A549 (cell line): ENCODE measurements at regions not wholly inside any gene's neighbourhood (a gene's known extent, or its start where the extent isn't known, plus 50 kb on each side); places are given as distances from the start of the nearest gene placed in this dataset.

Source experiments
- CEBPB ChIP-seq, 2 experiments: fragments of >200 bp in 1 of 2; sonication (Bioruptor Twin) in 1 of 2; formaldehyde crosslinking in 1 of 2; IDR thresholded peaks; 2 replicates each; pipeline ENCODE4 v1.6.1; 2012 to 2016
- CHD4 ChIP-seq: fragments of 200-600 bp; sonication (generic); IDR thresholded peaks from 2 replicates; pipeline ENCODE4 v1.6.1; 2016; ENCODE audit warnings: antibody characterized with exemption, mild to moderate bottlenecking, borderline replicate concordance
- EP300 ChIP-seq, 2 experiments: fragments of >200 bp; sonication (Bioruptor Twin); formaldehyde crosslinking; IDR thresholded peaks; 2 replicates in 1 of 2; 3 replicates in 1 of 2; pipeline ENCODE4 v1.6.1; 2016 to 2017
- GATA3 ChIP-seq: IDR thresholded peaks from 2 replicates; pipeline ENCODE4 v1.6.1; 2012; ENCODE audit warnings: borderline replicate concordance
- NPAS2 ChIP-seq: fragments of 250-450 bp; sonication (Bioruptor Pico); IDR thresholded peaks from 2 replicates; pipeline ENCODE4 v1.8.0; 2022; ENCODE audit warnings: mild to moderate bottlenecking, moderate library complexity, borderline replicate concordance
- POLR2A ChIP-seq: IDR thresholded peaks from 2 replicates; pipeline ENCODE4 v1.6.1; 2012; ENCODE audit warnings: mild to moderate bottlenecking, low read length
- RCOR1 ChIP-seq: fragments of 150-350 bp; IDR thresholded peaks from 2 replicates; pipeline ENCODE4 v1.6.1; 2014; ENCODE audit warnings: antibody characterized with exemption, low read length, low read depth
- ZC3H11A ChIP-seq: fragments of 450-650 bp; IDR thresholded peaks from 2 replicates; pipeline ENCODE4 v1.6.1; 2014; ENCODE audit warnings: antibody characterized with exemption, mild to moderate bottlenecking
- ZSCAN20 ChIP-seq: fragments of 250-450 bp; sonication (Bioruptor Pico); IDR thresholded peaks from 2 replicates; pipeline ENCODE4 v1.8.0; 2022; ENCODE audit warnings: mild to moderate bottlenecking, moderate library complexity
- TF ChIP-seq, protein P1 (sequence below): fragments of >200 bp; sonication (Bioruptor Twin); formaldehyde crosslinking; IDR thresholded peaks from 3 replicates; pipeline ENCODE4 v1.5.1; 2016
- TF ChIP-seq, protein P2 (sequence below): IDR thresholded peaks from 2 replicates; pipeline ENCODE4 v1.6.1; 2012

DNA sequence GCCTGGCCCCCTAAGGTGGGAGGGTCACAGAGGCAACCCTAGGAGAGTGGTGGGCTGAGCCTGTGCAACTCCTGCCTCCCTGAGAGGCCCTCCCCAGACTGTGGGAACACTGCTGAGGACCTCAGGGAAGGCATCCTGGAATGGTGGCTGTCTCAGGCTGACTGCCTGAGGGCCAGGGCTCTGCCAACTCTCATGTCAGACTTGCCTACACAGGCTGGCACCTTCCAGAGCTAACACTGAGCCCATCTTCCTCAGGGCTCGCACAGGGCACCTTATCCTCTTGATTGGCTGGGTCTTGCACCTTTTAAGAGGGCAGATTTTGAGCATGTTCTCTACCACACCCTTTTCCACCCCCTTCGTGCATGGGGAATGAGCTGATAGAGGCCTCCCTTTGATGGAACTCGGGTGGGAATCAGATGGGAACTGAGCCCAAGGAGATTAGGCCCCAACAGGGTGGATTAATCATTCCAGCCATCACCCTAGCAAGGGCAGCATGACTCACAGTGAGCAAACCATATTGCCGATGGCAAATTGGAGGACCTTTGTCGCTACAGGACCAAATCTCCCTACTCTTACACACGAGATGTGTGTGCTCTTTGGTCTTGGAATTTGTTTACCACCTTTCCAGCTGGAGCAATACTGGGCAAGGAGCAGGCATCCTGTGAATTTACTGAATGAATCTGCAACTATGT lies 702.8 kb downstream of the VRK1 start:
- TF ChIP-seq, protein P1, sequence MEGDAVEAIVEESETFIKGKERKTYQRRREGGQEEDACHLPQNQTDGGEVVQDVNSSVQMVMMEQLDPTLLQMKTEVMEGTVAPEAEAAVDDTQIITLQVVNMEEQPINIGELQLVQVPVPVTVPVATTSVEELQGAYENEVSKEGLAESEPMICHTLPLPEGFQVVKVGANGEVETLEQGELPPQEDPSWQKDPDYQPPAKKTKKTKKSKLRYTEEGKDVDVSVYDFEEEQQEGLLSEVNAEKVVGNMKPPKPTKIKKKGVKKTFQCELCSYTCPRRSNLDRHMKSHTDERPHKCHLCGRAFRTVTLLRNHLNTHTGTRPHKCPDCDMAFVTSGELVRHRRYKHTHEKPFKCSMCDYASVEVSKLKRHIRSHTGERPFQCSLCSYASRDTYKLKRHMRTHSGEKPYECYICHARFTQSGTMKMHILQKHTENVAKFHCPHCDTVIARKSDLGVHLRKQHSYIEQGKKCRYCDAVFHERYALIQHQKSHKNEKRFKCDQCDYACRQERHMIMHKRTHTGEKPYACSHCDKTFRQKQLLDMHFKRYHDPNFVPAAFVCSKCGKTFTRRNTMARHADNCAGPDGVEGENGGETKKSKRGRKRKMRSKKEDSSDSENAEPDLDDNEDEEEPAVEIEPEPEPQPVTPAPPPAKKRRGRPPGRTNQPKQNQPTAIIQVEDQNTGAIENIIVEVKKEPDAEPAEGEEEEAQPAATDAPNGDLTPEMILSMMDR = no peak
- TF ChIP-seq RCOR1 (no peak), POLR2A (no peak), ZC3H11A (no peak), NPAS2 (CRISPR knock-in tag) (no peak), EP300 (IDR thresholded peaks at IDR 0.05) (no peak), ZSCAN20 (no peak), GATA3 (no peak), CEBPB (IDR thresholded peaks at IDR 0.05) (no peak), CHD4 (no peak)
- TF ChIP-seq, protein P2, sequence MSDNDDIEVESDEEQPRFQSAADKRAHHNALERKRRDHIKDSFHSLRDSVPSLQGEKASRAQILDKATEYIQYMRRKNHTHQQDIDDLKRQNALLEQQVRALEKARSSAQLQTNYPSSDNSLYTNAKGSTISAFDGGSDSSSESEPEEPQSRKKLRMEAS = no peak
